ENCODE measurements at regions not wholly inside any gene's neighbourhood (a gene's known extent, or its start where the extent isn't known, plus 50 kb on each side); places are given as distances from the start of the nearest gene placed in this dataset.

GRCh38 chr20:22403022-22403631 is 181.2 kb downstream of the FOXA2 start:
- Histone ChIP-seq H3F3A (ENCODE audit: control insufficient read depth, insufficient read depth) (no peaks in the 10 kb centered on the region), H3K4me3 (ENCODE audit: low read length) (no peak overlapping the region), H3K27ac (ENCODE audit: low read depth, low read length) (no peak overlapping the region), H3K9me3 (ENCODE audit: control insufficient read depth, insufficient read depth, low read length) (no peaks in the 10 kb centered on the region), H3K4me1 (ENCODE audit: control insufficient read depth, low read length) (no peaks in the 10 kb centered on the region), H3K79me2 (ENCODE audit: control insufficient read depth, low read length) (no peaks in the 10 kb centered on the region), H3K27me3 (ENCODE audit: control insufficient read depth, low read length) (no peaks in the 10 kb centered on the region), H3K36me3 (ENCODE audit: control insufficient read depth, low read length) (no peaks in the 10 kb centered on the region), H3K4me2 (ENCODE audit: low read length) (no peak overlapping the region), H3K9me2 (replicated peaks; ENCODE audit: control insufficient read depth, low read length) (no peaks in the 10 kb centered on the region), H4K20me1 (ENCODE audit: control insufficient read depth, insufficient read depth, low read depth, low read length) (no peaks in the 10 kb centered on the region)
- no peak for TF ChIP-seq EZH2phosphoT487 (IDR thresholded peaks at IDR 0.05; ENCODE audit: borderline replicate concordance, low read length)
- TF ChIP-seq CTCF (IDR thresholded peaks at IDR 0.05; ENCODE audit: low read depth, low read length, poor library complexity, severe bottlenecking): no peak

GRCh38 chr20:22402550-22402949 is 181.8 kb downstream of the FOXA2 start:
- no peaks in the 10 kb centered on the region for H3F3A ChIP-seq (ENCODE audit: control insufficient read depth, insufficient read depth)
- H3K4me3 ChIP-seq (ENCODE audit: low read length): no peak overlapping the region
- no peaks in the 10 kb centered on the region for H3K27me3 ChIP-seq (ENCODE audit: control insufficient read depth, low read length)
- no peak overlapping the region for H3K4me2 ChIP-seq (ENCODE audit: low read length)
- no peaks in the 10 kb centered on the region for H3K4me1 ChIP-seq (ENCODE audit: control insufficient read depth, low read length)
- H3K27ac ChIP-seq (ENCODE audit: low read depth, low read length): no peak overlapping the region
- no peak for TF ChIP-seq CTCF (IDR thresholded peaks at IDR 0.05; ENCODE audit: low read depth, low read length, poor library complexity, severe bottlenecking)
- H3K36me3 ChIP-seq (ENCODE audit: control insufficient read depth, low read length): no peaks in the 10 kb centered on the region
- H3K79me2 ChIP-seq (ENCODE audit: control insufficient read depth, low read length): no peaks in the 10 kb centered on the region
- no peaks in the 10 kb centered on the region for H3K9me3 ChIP-seq (ENCODE audit: control insufficient read depth, insufficient read depth, low read length)
- no peaks in the 10 kb centered on the region for H3K9me2 ChIP-seq (replicated peaks; ENCODE audit: control insufficient read depth, low read length)
- H4K20me1 ChIP-seq (ENCODE audit: control insufficient read depth, insufficient read depth, low read depth, low read length): no peaks in the 10 kb centered on the region

GRCh38 chr20:22400440-22400839 is 183.9 kb downstream of the FOXA2 start:
- Histone ChIP-seq H4K20me1 (ENCODE audit: control insufficient read depth, insufficient read depth, low read depth, low read length) (no peaks in the 10 kb centered on the region), H3K9me2 (replicated peaks; ENCODE audit: control insufficient read depth, low read length) (no peaks in the 10 kb centered on the region), H3K27ac (ENCODE audit: low read depth, low read length) (no peak overlapping the region), H3F3A (ENCODE audit: control insufficient read depth, insufficient read depth) (no peaks in the 10 kb centered on the region), H3K36me3 (ENCODE audit: control insufficient read depth, low read length) (no peaks in the 10 kb centered on the region), H3K27me3 (ENCODE audit: control insufficient read depth, low read length) (no peaks in the 10 kb centered on the region), H3K4me2 (ENCODE audit: low read length) (no peak overlapping the region), H3K4me3 (ENCODE audit: low read length) (no peak overlapping the region), H3K9me3 (ENCODE audit: control insufficient read depth, insufficient read depth, low read length) (no peaks in the 10 kb centered on the region), H3K79me2 (ENCODE audit: control insufficient read depth, low read length) (no peaks in the 10 kb centered on the region), H3K4me1 (ENCODE audit: control insufficient read depth, low read length) (no peaks in the 10 kb centered on the region)
- TF ChIP-seq CTCF (IDR thresholded peaks at IDR 0.05; ENCODE audit: low read depth, low read length, poor library complexity, severe bottlenecking) (no peak), EZH2phosphoT487 (IDR thresholded peaks at IDR 0.05; ENCODE audit: borderline replicate concordance, low read length) (no peak)

All from DOHH2 (cell line).